ENCODE measurements at regions not wholly inside any gene's neighbourhood (a gene's known extent, or its start where the extent isn't known, plus 50 kb on each side); places are given as distances from the start of the nearest gene placed in this dataset.

DNA sequence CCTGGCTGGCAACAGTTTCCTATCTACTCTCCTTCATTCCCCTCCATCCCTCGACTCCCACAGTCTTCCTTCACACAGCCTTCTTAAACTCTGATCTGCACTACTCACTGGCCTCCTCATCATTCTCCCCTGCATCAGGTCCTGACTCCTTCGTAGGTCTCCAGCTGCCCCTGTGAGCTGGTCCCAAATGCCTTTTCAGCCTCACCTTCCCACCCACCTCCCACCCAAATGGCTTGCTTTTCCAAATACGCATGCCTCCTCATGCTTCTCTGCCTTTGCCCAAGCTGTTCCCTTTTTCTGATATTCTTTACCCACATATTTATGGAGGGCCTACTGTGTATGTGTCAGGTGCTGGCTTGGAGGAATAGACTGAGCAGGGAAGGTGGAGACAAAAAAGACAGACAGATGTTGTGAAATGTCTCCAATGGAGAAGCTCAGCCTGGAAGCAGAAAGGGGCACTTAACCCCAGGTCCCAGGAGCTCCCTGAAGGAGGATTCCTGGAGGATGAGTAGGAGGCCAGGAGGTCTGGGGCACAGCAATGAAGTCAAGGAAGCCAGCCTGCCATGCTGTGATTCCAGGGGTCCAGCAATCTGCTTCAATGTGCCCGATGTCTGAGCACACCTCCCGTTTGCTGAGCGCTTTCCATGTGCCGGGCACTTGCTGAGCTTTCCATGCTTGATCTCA is 252.2 kb downstream of the SHQ1 start:
- Histone ChIP-seq H3K4me3 (ENCODE audit: low read length in 2 of 2) (no peak overlapping the region), H3K4ac (ENCODE audit: low read length) (no peak overlapping the region), H2BK12ac (ENCODE audit: low read length) (no peak overlapping the region), H3K23ac (ENCODE audit: low read depth, low read length, poor library complexity) (no peak overlapping the region), H3K27ac (replicated peaks; ENCODE audit: low read length) (no peak overlapping the region), H3K18ac (ENCODE audit: low read length) (no peak overlapping the region), H2BK5ac (ENCODE audit: low read length) (no peak overlapping the region), H3K4me2 (ENCODE audit: insufficient read depth, low read length, poor library complexity, severe bottlenecking) (no peak overlapping the region), H3K36me3 (replicated peaks in 1 of 2; ENCODE audit: control insufficient read depth in 2 of 2, insufficient read depth in 2 of 2, low read length in 2 of 2) (no peaks in the 10 kb centered on the region), H3K9me3 (replicated peaks in 1 of 2; ENCODE audit: control insufficient read depth in 2 of 2, insufficient read depth in 1 of 2, low read depth in 1 of 2, low read length in 2 of 2) (no peaks in the 10 kb centered on the region), H3K9ac (ENCODE audit: low read depth, low read length, poor library complexity) (no peak overlapping the region), H3K79me1 (ENCODE audit: low read depth, low read length) (no peaks in the 10 kb centered on the region), H2BK15ac (ENCODE audit: low read length) (no peak overlapping the region), H2AFZ (ENCODE audit: low read length) (no peak overlapping the region), H3K4me1 (ENCODE audit: control insufficient read depth in 2 of 2, insufficient read depth in 1 of 2, low read depth in 1 of 2, low read length in 2 of 2) (peaks cover 13 to 35% of the 10 kb centered on the region in 2 donors), H4K91ac (ENCODE audit: low read depth, low read length, poor library complexity) (no peak overlapping the region), H2BK120ac (ENCODE audit: low read depth, low read length) (no peak overlapping the region), H4K8ac (ENCODE audit: low read depth, low read length) (no peak overlapping the region), H3K14ac (ENCODE audit: low read length) (no peak overlapping the region), H3K27me3 (ENCODE audit: control insufficient read depth in 3 of 3, insufficient read depth in 3 of 3, low read depth in 1 of 3, low read length in 3 of 3) (peaks cover 0 to 96% (median 0%) of the 10 kb centered on the region in 3 experiments), H2AK5ac (ENCODE audit: low read depth, low read length) (no peak overlapping the region)
- no peak for DNase-seq (ENCODE audit: low spot score)
- WGBS, 2 donors (ENCODE audit: extremely low coverage in 2 of 2, insufficient read length in 2 of 2, insufficient replicate concordance in 1 of 2): no CpG with 5 or more reads among the region's 7 CpGs

DNA sequence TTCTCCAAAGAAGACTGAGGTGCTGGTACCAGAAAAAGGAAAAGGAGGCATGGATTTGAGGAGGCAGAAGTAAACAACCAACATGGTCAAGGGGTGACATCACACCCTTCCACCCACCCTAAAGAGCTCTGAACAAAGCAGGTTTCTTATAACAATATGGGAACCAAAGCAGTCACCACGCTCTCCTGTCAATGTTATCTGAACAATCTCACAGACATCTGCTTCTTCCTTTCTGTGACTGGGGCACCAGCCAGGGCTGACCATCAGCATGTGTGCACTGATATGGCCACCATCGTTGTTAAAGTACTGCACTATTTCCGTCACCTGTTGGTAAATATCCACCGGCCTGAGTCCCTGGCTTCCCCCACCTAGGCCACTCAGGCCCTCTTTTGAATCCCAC is 252.9 kb downstream of the SHQ1 start:
- no peak overlapping the region for H2BK5ac ChIP-seq (ENCODE audit: low read length)
- H3K4me2 ChIP-seq (ENCODE audit: insufficient read depth, low read length, poor library complexity, severe bottlenecking): no peak overlapping the region
- no peaks in the 10 kb centered on the region for H3K36me3 ChIP-seq (replicated peaks in 1 of 2; ENCODE audit: control insufficient read depth in 2 of 2, insufficient read depth in 2 of 2, low read length in 2 of 2)
- no peak overlapping the region for H2BK120ac ChIP-seq (ENCODE audit: low read depth, low read length)
- H3K27me3 ChIP-seq (ENCODE audit: control insufficient read depth in 3 of 3, insufficient read depth in 3 of 3, low read depth in 1 of 3, low read length in 3 of 3): peaks cover 0 to 89% (median 0%) of the 10 kb centered on the region in 3 experiments
- H2AFZ ChIP-seq (ENCODE audit: low read length): no peak overlapping the region
- no peaks in the 10 kb centered on the region for H3K9me3 ChIP-seq (replicated peaks in 1 of 2; ENCODE audit: control insufficient read depth in 2 of 2, insufficient read depth in 1 of 2, low read depth in 1 of 2, low read length in 2 of 2)
- no peak overlapping the region for H2BK15ac ChIP-seq (ENCODE audit: low read length)
- H3K79me1 ChIP-seq (ENCODE audit: low read depth, low read length): no peaks in the 10 kb centered on the region
- peak overlapping the region; percentile 6 for H3K23ac ChIP-seq (ENCODE audit: low read depth, low read length, poor library complexity)
- H4K8ac ChIP-seq (ENCODE audit: low read depth, low read length): no peak overlapping the region
- no CpG with 5 or more reads among the region's 4 CpGs for WGBS, 2 donors (ENCODE audit: extremely low coverage in 2 of 2, insufficient read length in 2 of 2, insufficient replicate concordance in 1 of 2)
- peak overlapping the region; percentile 15 for H3K9ac ChIP-seq (ENCODE audit: low read depth, low read length, poor library complexity)
- H4K91ac ChIP-seq (ENCODE audit: low read depth, low read length, poor library complexity): no peak overlapping the region
- H3K4me1 ChIP-seq (ENCODE audit: control insufficient read depth in 2 of 2, insufficient read depth in 1 of 2, low read depth in 1 of 2, low read length in 2 of 2): peaks cover 16 to 36% of the 10 kb centered on the region in 2 donors
- H3K14ac ChIP-seq (ENCODE audit: low read length): no peak overlapping the region
- H2BK12ac ChIP-seq (ENCODE audit: low read length): no peak overlapping the region
- H3K27ac ChIP-seq (replicated peaks; ENCODE audit: low read length): no peak overlapping the region
- H3K4me3 ChIP-seq (ENCODE audit: low read length in 2 of 2): no peak overlapping the region
- H3K4ac ChIP-seq (ENCODE audit: low read length): no peak overlapping the region
- H3K18ac ChIP-seq (ENCODE audit: low read length): no peak overlapping the region
- DNase-seq (ENCODE audit: low spot score): no peak
- H2AK5ac ChIP-seq (ENCODE audit: low read depth, low read length): no peak overlapping the region

DNA sequence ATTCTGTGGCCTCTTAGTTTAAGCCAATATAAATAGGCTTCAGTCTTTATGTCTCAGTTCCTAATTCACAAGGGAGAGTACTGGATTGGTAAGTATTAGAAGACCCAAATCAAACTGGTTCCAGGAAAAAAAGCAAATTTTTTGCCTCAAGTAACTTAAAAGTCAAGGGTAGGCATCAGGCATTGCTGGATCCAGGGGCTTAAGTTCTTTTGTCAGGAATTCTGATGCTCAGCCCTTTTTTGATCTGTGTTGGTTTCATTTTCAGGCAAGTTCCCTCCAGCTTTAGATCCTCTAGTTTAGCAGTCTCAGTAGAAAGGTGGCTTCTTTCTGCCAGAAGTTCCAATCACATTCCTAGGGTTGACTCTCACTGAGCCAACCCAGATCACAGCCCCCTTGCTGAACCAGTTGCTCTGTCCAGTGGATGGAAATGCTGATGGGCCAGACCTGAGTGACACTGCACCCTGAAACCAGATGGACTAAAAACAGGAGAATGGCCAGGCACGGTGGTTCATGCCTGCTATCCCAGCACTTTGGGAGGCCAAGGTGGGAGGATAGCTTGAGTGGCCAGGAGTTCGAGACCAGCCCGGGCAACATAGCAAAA is 253.5 kb downstream of the SHQ1 start:
- no peak overlapping the region for H2BK12ac ChIP-seq (ENCODE audit: low read length)
- no peak overlapping the region for H3K23ac ChIP-seq (ENCODE audit: low read depth, low read length, poor library complexity)
- H3K27ac ChIP-seq (replicated peaks; ENCODE audit: low read length): no peak overlapping the region
- H3K27me3 ChIP-seq (ENCODE audit: control insufficient read depth in 3 of 3, insufficient read depth in 3 of 3, low read depth in 1 of 3, low read length in 3 of 3): peaks cover 0 to 86% (median 0%) of the 10 kb centered on the region in 3 experiments
- no peak overlapping the region for H2BK15ac ChIP-seq (ENCODE audit: low read length)
- H3K4ac ChIP-seq (ENCODE audit: low read length): no peak overlapping the region
- H3K4me1 ChIP-seq (ENCODE audit: control insufficient read depth in 2 of 2, insufficient read depth in 1 of 2, low read depth in 1 of 2, low read length in 2 of 2): peaks cover 17 to 38% of the 10 kb centered on the region in 2 donors
- no peak overlapping the region for H2BK5ac ChIP-seq (ENCODE audit: low read length)
- no peak for DNase-seq (ENCODE audit: low spot score)
- H3K18ac ChIP-seq (ENCODE audit: low read length): no peak overlapping the region
- no peak overlapping the region for H3K9ac ChIP-seq (ENCODE audit: low read depth, low read length, poor library complexity)
- H2AK5ac ChIP-seq (ENCODE audit: low read depth, low read length): no peak overlapping the region
- no peaks in the 10 kb centered on the region for H3K9me3 ChIP-seq (replicated peaks in 1 of 2; ENCODE audit: control insufficient read depth in 2 of 2, insufficient read depth in 1 of 2, low read depth in 1 of 2, low read length in 2 of 2)
- H3K4me3 ChIP-seq (ENCODE audit: low read length in 2 of 2): no peak overlapping the region
- H3K79me1 ChIP-seq (ENCODE audit: low read depth, low read length): no peaks in the 10 kb centered on the region
- H3K14ac ChIP-seq (ENCODE audit: low read length): no peak overlapping the region
- H3K4me2 ChIP-seq (ENCODE audit: insufficient read depth, low read length, poor library complexity, severe bottlenecking): no peak overlapping the region
- no peak overlapping the region for H2AFZ ChIP-seq (ENCODE audit: low read length)
- H3K36me3 ChIP-seq (replicated peaks in 1 of 2; ENCODE audit: control insufficient read depth in 2 of 2, insufficient read depth in 2 of 2, low read length in 2 of 2): no peaks in the 10 kb centered on the region
- H4K8ac ChIP-seq (ENCODE audit: low read depth, low read length): no peak overlapping the region
- no peak overlapping the region for H4K91ac ChIP-seq (ENCODE audit: low read depth, low read length, poor library complexity)
- H2BK120ac ChIP-seq (ENCODE audit: low read depth, low read length): no peak overlapping the region
- no CpG with 5 or more reads among the region's 3 CpGs for WGBS, 2 donors (ENCODE audit: extremely low coverage in 2 of 2, insufficient read length in 2 of 2, insufficient replicate concordance in 1 of 2)

DNA sequence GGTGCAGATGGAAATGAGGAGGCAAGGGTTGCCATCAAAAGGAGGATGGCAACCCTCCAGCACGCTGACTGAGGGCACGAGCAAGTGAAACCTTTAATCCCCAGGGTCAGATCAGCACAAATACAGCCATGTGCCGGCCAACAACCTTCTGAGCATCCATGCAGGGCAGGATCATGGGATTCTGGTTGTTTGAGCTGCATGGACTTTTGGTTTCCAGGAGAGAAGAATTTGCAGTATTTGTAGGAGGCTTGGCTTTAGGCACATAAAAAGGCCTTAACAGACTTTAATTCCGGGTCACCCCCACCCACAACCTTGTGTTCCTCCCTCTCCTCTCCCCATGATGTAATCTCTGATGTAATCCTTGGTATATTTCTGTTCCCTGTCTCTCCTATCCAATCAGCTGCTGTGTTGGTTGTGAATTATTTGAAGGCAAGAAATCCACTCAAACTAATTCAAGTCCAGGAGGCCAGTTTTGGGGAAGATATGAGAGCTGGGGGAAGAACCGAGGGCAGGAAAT is 254.3 kb downstream of the SHQ1 start:
- H4K91ac ChIP-seq (ENCODE audit: low read depth, low read length, poor library complexity): no peak overlapping the region

More for the DNA sequence above, 254.3 kb downstream of the SHQ1 start:
- Histone ChIP-seq H3K9me3 (replicated peaks in 1 of 2; ENCODE audit: control insufficient read depth in 2 of 2, insufficient read depth in 1 of 2, low read depth in 1 of 2, low read length in 2 of 2) (no peaks in the 10 kb centered on the region), H2BK12ac (ENCODE audit: low read length) (no peak overlapping the region), H3K36me3 (replicated peaks in 1 of 2; ENCODE audit: control insufficient read depth in 2 of 2, insufficient read depth in 2 of 2, low read length in 2 of 2) (no peaks in the 10 kb centered on the region), H3K79me1 (ENCODE audit: low read depth, low read length) (no peaks in the 10 kb centered on the region), H3K4me3 (ENCODE audit: low read length in 2 of 2) (no peak overlapping the region), H3K4ac (ENCODE audit: low read length) (no peak overlapping the region), H3K14ac (ENCODE audit: low read length) (peak overlapping the region; percentile 12), H3K23ac (ENCODE audit: low read depth, low read length, poor library complexity) (no peak overlapping the region), H2BK120ac (ENCODE audit: low read depth, low read length) (no peak overlapping the region), H3K9ac (ENCODE audit: low read depth, low read length, poor library complexity) (no peak overlapping the region), H2BK15ac (ENCODE audit: low read length) (no peak overlapping the region), H2AFZ (ENCODE audit: low read length) (no peak overlapping the region), H3K4me2 (ENCODE audit: insufficient read depth, low read length, poor library complexity, severe bottlenecking) (no peak overlapping the region), H3K18ac (ENCODE audit: low read length) (no peak overlapping the region), H3K27ac (replicated peaks; ENCODE audit: low read length) (no peak overlapping the region), H2BK5ac (ENCODE audit: low read length) (no peak overlapping the region), H3K4me1 (ENCODE audit: control insufficient read depth in 2 of 2, insufficient read depth in 1 of 2, low read depth in 1 of 2, low read length in 2 of 2) (peaks cover 17 to 42% of the 10 kb centered on the region in 2 donors), H4K8ac (ENCODE audit: low read depth, low read length) (no peak overlapping the region), H2AK5ac (ENCODE audit: low read depth, low read length) (peak overlapping the region; percentile 39), H3K27me3 (ENCODE audit: control insufficient read depth in 3 of 3, insufficient read depth in 3 of 3, low read depth in 1 of 3, low read length in 3 of 3) (peaks cover 0 to 86% (median 0%) of the 10 kb centered on the region in 3 experiments)
- WGBS, 2 donors (ENCODE audit: extremely low coverage in 2 of 2, insufficient read length in 2 of 2, insufficient replicate concordance in 1 of 2): no CpG with 5 or more reads among the region's 5 CpGs
- no peak for DNase-seq (ENCODE audit: low spot score)

Data from neuronal stem cell (in vitro differentiated cells).